Stomach (tissue), 8 donors: ENCODE measurements at regions not wholly inside any gene's neighbourhood (a gene's known extent, or its start where the extent isn't known, plus 50 kb on each side); places are given as distances from the start of the nearest gene placed in this dataset.
"Not testable (repeated sequence)": the region's sequence is repeated elsewhere in the genome, so short reads cannot be mapped to it uniquely, and the experiment has no call there.

Experiments
- DNase-seq, 2 donors: peaks; one replicate each; pipeline versions ENCODE4 v3.0.0 to v3.0.0-alpha.2; 2013 to 2019
- H3K27ac ChIP-seq, 5 donors: fragments of 200-600 bp in 4 of 5; sonication (generic) in 4 of 5; one replicate each; pipeline ENCODE4 v1.5.1; 2013 to 2019; ENCODE audit warnings: mild to moderate bottlenecking in 1 of 5, moderate library complexity in 1 of 5
- H3K27me3 ChIP-seq, 3 donors: fragments of 200-600 bp; sonication (generic); one replicate each; pipeline ENCODE4 v1.5.1; 2017 to 2019; ENCODE audit warnings: mixed run types in 1 of 3
- H3K36me3 ChIP-seq, 4 donors: fragments of 200-600 bp; sonication (generic); 1 replicate in 3 of 4; 2 replicates in 1 of 4; pipeline ENCODE4 v1.5.1; 2016 to 2019
- H3K4me1 ChIP-seq, 4 donors: fragments of 200-600 bp; sonication (generic); one replicate each; pipeline ENCODE4 v1.5.1; 2016 to 2019
- H3K4me3 ChIP-seq, 4 donors: fragments of 200-600 bp; sonication (generic) in 3 of 4; one replicate each; pipeline ENCODE4 v1.5.1; 2016 to 2019; ENCODE audit warnings: mild to moderate bottlenecking in 1 of 4
- H3K9me3 ChIP-seq, 4 donors: fragments of 200-600 bp; sonication (generic); one replicate each; pipeline ENCODE4 v1.5.1; 2016 to 2019
- EP300 ChIP-seq: sonication (generic); formaldehyde crosslinking; IDR thresholded peaks from one replicate; pipeline ENCODE4 v1.6.1; 2017; ENCODE audit warnings: antibody characterized with exemption
- POLR2A ChIP-seq, 4 donors: fragments of 450-650 bp; IDR thresholded peaks; one replicate each; pipeline ENCODE4 v1.6.1; 2016; ENCODE audit warnings: antibody characterized with exemption in 4 of 4, control low read depth in 2 of 4, mild to moderate bottlenecking in 1 of 4, moderate library complexity in 1 of 4
- POLR2AphosphoS5 ChIP-seq, 3 donors: sonication (generic); formaldehyde crosslinking; IDR thresholded peaks; one replicate each; pipeline ENCODE4 v1.6.1; 2016; ENCODE audit warnings: antibody characterized with exemption in 3 of 3
- WGBS, 5 donors: extraction: QIAGEN DNeasy Blood & Tissue Kit in 3 of 5; methylation state at CpG; one replicate each; pipeline versions ENCODE4 v1.1.5 to v1.1.7; 2013 to 2018; 5-methylcytosine and 5-hydroxymethylcytosine counted together
- intact Hi-C: fragments of 100-400 bp; cut with DNase I; formaldehyde crosslinking; loops from one replicate; pipeline ENCODE4 v1.15.1; 2023; ENCODE audit warnings: low total_unique reads
- TF ChIP-seq, protein P1 (sequence below), 7 experiments: fragments of 450-650 bp in 4 of 7; fragments of 200-600 bp in 3 of 7; sonication (generic) in 3 of 7; IDR thresholded peaks; one replicate each; pipeline ENCODE4 v1.5.1; 2016 to 2019; ENCODE audit warnings: antibody characterized with exemption in 7 of 7, control low read depth in 2 of 7, mild to moderate bottlenecking in 1 of 7
- donor health status: healthy with polysubstance abuse.
- donor health status: Bipolar disorder and iron deficiency.
- donor health status: healthy.

DNA sequence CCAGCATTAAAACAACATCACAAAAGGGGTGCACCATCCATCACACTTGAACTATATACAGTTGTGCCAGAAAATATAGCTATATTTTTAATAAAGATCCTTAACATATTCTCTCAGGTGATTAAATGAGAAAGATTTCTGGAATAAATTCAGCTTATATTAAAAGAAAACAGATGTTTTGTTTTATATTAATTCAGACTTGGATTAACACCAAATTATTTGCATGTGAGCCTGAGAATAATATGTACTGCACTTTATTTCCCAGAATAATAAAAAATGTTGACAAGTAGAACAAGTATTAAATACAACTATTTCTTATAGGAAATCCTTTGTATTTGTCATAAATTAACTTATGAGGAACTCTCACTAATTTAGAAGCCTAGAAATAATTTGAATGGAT lies 1467.4 kb downstream of the RAPGEF2 start:
- no peaks in the 10 kb centered on the region for H3K27me3 ChIP-seq
- no peak overlapping the region for H3K27ac ChIP-seq
- H3K4me3 ChIP-seq, result no peak overlapping the region
- H3K4me1 ChIP-seq, result no peaks in the 10 kb centered on the region
- no peaks in the 10 kb centered on the region for H3K9me3 ChIP-seq
- intact Hi-C loops, result no loop called here
- no peaks in the 10 kb centered on the region for H3K36me3 ChIP-seq
- no peak for DNase-seq
- TF ChIP-seq EP300 (no peak), POLR2AphosphoS5 (IDR thresholded peaks at IDR 0.05) (no peak), POLR2A (IDR thresholded peaks at IDR 0.05) (no peak)
- TF ChIP-seq, protein P1, sequence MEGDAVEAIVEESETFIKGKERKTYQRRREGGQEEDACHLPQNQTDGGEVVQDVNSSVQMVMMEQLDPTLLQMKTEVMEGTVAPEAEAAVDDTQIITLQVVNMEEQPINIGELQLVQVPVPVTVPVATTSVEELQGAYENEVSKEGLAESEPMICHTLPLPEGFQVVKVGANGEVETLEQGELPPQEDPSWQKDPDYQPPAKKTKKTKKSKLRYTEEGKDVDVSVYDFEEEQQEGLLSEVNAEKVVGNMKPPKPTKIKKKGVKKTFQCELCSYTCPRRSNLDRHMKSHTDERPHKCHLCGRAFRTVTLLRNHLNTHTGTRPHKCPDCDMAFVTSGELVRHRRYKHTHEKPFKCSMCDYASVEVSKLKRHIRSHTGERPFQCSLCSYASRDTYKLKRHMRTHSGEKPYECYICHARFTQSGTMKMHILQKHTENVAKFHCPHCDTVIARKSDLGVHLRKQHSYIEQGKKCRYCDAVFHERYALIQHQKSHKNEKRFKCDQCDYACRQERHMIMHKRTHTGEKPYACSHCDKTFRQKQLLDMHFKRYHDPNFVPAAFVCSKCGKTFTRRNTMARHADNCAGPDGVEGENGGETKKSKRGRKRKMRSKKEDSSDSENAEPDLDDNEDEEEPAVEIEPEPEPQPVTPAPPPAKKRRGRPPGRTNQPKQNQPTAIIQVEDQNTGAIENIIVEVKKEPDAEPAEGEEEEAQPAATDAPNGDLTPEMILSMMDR (IDR thresholded peaks at IDR 0.05), result no peak

- H3K9me3 ChIP-seq, DNase-seq, H3K27ac ChIP-seq, H3K4me3 ChIP-seq, intact Hi-C loops, H3K27me3 ChIP-seq, H3K4me1 ChIP-seq, H3K36me3 ChIP-seq: not testable (repeated sequence)
- WGBS, 5 donors, result 83 to 89% (median 87%) methylated on average over 15 to 18 of the region's 18 CpGs
Measured at GRCh38 chr4:160574272-160574671, 1471.4 kb downstream of the RAPGEF2 start.

- 70 to 81% (median 76%) methylated on average over 1 of the region's 1 CpG for WGBS, 5 donors
- TF ChIP-seq, protein P1 (IDR thresholded peaks at IDR 0.05), result no peak
- TF ChIP-seq EP300 (no peak), POLR2A (IDR thresholded peaks at IDR 0.05) (no peak), POLR2AphosphoS5 (IDR thresholded peaks at IDR 0.05) (no peak)
Measured at GRCh38 chr4:160580581-160580980, 1477.7 kb downstream of the RAPGEF2 start.

GRCh38 chr4:160592258-160592657 lies 1489.4 kb downstream of the RAPGEF2 start:
- Histone ChIP-seq H3K27ac (no peak overlapping the region), H3K9me3 (no peaks in the 10 kb centered on the region), H3K36me3 (no peaks in the 10 kb centered on the region), H3K4me3 (no peak overlapping the region), H3K27me3 (no peaks in the 10 kb centered on the region), H3K4me1 (no peaks in the 10 kb centered on the region)
- TF ChIP-seq POLR2A (IDR thresholded peaks at IDR 0.05) (no peak), POLR2AphosphoS5 (IDR thresholded peaks at IDR 0.05) (no peak), EP300 (no peak)
- TF ChIP-seq, protein P1 (IDR thresholded peaks at IDR 0.05), result no peak
- DNase-seq, result no peak
- intact Hi-C loops, result no loop called here
- WGBS, 5 donors, result 41 to 51% (median 49%) methylated on average over 4 of the region's 4 CpGs

More at GRCh38 chr4:160580581-160580980, 1477.7 kb downstream of the RAPGEF2 start:
- Histone ChIP-seq H3K4me1 (no peaks in the 10 kb centered on the region), H3K27me3 (no peaks in the 10 kb centered on the region), H3K4me3 (no peak overlapping the region), H3K27ac (no peak overlapping the region), H3K36me3 (no peaks in the 10 kb centered on the region), H3K9me3 (no peaks in the 10 kb centered on the region)
- no peak for DNase-seq
- intact Hi-C loops, result no loop called here

- Histone ChIP-seq H3K27ac (no peak overlapping the region), H3K9me3 (no peaks in the 10 kb centered on the region), H3K27me3 (no peaks in the 10 kb centered on the region), H3K36me3 (no peaks in the 10 kb centered on the region), H3K4me1 (no peaks in the 10 kb centered on the region), H3K4me3 (no peak overlapping the region)
- 63 to 78% (median 68%) methylated on average over 5 of the region's 5 CpGs for WGBS, 5 donors
- TF ChIP-seq POLR2AphosphoS5 (IDR thresholded peaks at IDR 0.05) (no peak), POLR2A (IDR thresholded peaks at IDR 0.05) (no peak), EP300 (no peak)
- TF ChIP-seq, protein P1 (IDR thresholded peaks at IDR 0.05), result no peak
- intact Hi-C loops, result no loop called here
- no peak for DNase-seq
Measured at GRCh38 chr4:160595646-160596045, 1492.8 kb downstream of the RAPGEF2 start.
